SK-N-MC (cell line): ENCODE measurements at regions not wholly inside any gene's neighbourhood (a gene's known extent, or its start where the extent isn't known, plus 50 kb on each side); places are given as distances from the start of the nearest gene placed in this dataset.

Experiments used
- EZH2 ChIP-seq: fragments of 200-600 bp; sonication (generic); IDR thresholded peaks from one replicate; pipeline ENCODE4 v1.6.1; 2017; ENCODE audit warnings: antibody characterized with exemption
- FOXP2 ChIP-seq: optimal IDR thresholded peaks from 2 replicates; pipeline ENCODE3; 2011; ENCODE audit warnings: mild to moderate bottlenecking, moderate library complexity; ENCODE audit not compliant: insufficient read depth; ENCODE audit errors: extremely low read length, control extremely low read depth
- POLR2AphosphoS5 ChIP-seq: IDR thresholded peaks from 2 replicates; pipeline ENCODE4 v1.6.1; 2012; ENCODE audit warnings: mild to moderate bottlenecking, low read depth, low read length, borderline replicate concordance

DNA sequence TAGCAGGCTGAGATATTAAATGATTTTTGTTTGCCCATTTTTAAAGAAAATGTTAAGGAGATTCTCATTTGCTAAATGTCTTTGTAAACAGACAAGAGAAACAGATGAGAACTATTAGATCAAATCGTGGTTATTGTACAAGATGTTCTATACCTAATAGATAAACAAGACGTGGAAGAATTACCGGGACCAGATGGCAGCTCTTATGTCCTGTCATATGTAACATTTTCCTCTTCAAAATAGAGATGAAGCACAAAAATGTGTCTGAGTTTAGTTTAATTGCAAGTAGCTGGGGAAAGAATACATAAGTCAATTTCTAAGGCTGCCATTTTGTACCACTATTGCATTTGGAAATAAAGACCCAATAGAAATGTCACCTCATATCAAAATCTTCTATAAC, 553.7 kb downstream of the TUSC7 start:
- TF ChIP-seq EZH2, result no peak
- no peak for TF ChIP-seq POLR2AphosphoS5
- TF ChIP-seq FOXP2, result no peak
